COLO829 (cell line): ENCODE measurements at regions not wholly inside any gene's neighbourhood (a gene's known extent, or its start where the extent isn't known, plus 50 kb on each side); places are given as distances from the start of the nearest gene placed in this dataset.

Experiments
- DNase-seq: peaks from one replicate; pipeline ENCODE4 v3.0.0; 2012; ENCODE audit warnings: low spot score

- DNase-seq: no peak
These were observed 131.4 kb upstream of the UBASH3B start for GRCh38 chr11:122523846-122524805.

GRCh38 chr11:122521626-122522025 is 133.9 kb upstream of the UBASH3B start:
- no peak for DNase-seq

- no peak for DNase-seq
These were observed 137.8 kb upstream of the UBASH3B start for GRCh38 chr11:122517403-122518379.

DNA sequence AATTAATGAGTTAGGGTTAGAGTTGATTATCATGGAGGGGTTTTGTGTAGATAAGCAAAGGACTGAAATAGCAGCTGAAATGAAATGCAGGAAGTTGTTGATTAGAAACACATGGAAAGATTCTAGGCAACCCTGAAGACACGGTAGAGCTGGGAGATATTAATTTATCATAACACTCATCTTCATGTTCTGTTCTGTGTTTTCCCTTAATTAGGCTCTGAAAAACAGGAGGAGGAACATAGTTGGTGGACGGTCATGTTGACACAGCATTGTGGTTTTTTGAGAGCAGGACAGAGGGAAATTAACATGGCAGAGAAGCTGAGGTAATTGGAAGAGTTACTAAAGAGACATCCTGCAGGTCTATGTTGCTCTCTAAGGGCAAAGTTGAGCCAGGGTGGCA is 138.8 kb upstream of the UBASH3B start:
- no peak for DNase-seq

DNA sequence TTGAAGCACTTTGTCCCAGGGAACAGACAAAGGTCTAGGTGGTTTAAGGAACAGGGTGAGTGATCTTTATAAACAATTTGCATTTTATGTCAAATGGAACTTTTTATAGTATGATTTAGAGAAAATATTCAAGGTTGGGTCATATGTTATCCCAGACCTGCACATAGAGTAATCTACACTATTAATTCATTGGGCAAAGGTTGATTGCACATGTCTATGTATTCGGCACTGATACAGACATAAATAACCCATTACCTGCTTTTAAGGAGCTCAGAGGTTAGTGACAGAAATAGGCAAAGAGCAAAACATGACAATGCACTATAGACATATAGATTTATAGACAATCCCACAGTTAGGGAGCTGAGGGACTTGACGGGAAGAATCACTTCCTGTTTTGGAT is 141.5 kb upstream of the UBASH3B start:
- DNase-seq: no peak

DNA sequence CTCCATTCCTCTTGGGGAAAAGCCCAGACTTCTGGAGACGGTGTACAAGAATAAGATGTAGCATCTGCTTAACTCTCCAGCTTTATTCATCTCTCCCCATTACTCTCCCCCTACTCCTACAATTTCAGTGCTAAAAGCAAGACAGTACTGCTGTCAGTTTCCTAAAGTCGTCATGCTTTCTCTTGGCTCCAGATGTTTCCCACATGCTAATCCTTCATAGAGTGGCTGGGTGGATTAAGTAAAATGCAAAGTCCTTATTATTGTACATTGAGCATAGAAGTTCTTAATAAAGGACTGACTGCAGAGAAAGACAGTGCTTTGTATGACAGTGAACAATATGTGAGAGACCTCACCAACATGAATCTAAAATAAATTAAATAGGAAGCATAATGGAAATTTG is 142.2 kb upstream of the UBASH3B start:
- no peak for DNase-seq

- no peak for DNase-seq
These were observed 142.8 kb upstream of the UBASH3B start for GRCh38 chr11:122512688-122513087.

- no peak for DNase-seq
These were observed 145.6 kb upstream of the UBASH3B start for GRCh38 chr11:122509899-122510298.

- no peak for DNase-seq
These were observed 146.4 kb upstream of the UBASH3B start for GRCh38 chr11:122509091-122509490.

DNA sequence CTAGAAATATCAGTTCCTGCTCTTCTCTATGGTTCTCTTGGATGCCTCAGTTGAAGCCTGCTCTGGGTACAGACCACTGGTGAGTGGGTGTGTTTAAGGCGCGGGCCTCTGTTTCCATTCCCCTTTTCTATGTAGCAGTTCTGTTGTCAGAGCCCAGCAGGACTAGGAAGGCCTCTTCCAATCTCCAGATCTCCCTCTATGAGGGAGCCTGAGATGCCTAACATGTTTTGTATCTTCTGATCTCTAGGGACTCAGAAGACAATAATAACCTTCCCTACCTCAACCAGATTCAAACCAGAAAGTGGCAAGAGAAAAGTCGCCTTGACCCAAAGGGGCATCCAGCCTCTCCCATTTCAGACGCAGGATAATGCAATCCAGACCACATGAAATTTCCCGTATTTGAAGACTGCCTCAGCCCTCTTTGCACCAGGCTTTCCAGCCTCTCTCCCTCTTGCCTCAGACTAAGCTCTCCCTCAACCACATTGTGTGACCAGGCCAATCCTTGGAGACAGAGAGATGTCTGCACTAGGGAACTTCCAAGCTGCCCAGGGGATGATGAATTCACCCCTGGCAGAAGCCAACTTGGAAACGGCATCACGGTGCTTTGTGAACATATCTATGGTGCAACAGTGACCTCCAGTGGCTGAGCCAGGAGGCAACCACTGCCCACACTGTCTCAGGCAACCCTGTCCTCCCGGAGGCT is 150.1 kb upstream of the UBASH3B start:
- peak; percentile 71 for DNase-seq

GRCh38 chr11:122494221-122494620 is 161.3 kb upstream of the UBASH3B start:
- DNase-seq: peak; percentile 18

GRCh38 chr11:122491509-122491908 is 164.0 kb upstream of the UBASH3B start:
- no peak for DNase-seq

DNA sequence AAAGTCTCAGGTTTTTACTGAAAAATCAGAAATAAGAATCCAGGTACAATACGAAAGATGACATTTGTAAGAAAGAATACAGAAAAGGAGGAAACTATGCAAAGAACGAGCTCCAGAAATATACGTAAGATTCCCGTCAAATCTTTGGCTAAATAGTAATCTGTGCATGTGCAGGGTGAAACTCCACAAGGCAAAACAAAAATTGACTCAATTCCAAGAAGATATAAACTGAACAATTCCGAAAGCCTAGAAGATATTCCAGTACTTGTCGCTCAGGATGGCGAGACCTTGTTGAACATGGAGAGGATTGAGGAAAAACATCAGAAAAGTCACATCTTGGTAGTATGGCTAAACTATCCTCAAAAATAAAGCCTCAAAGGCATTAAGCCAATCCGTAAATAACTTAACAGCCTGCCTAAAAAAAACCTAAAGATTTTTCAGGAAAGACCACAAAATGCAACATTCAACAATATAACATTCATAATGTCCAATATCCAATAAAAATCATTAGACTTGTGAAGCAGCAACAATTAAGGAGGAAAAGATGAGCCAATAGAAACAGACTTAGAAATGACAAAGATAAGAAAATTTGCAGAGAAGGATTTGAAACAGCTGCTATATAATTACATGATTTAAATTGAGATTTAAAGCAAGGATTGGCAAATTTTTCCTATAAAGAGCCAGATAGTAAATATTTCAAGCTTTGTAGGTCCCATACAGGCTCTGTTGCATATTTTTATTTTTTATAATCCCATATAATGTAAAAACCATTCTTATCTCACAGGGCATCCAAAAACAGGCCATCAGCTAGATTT is 166.4 kb upstream of the UBASH3B start:
- DNase-seq: no peak

- no peak for DNase-seq
These were observed 167.9 kb upstream of the UBASH3B start for GRCh38 chr11:122487669-122488068.

GRCh38 chr11:122486793-122487495 is 168.6 kb upstream of the UBASH3B start:
- DNase-seq: no peak

GRCh38 chr11:122478986-122479385 is 176.5 kb upstream of the UBASH3B start:
- no peak for DNase-seq

- no peak for DNase-seq
These were observed 186.6 kb upstream of the UBASH3B start for GRCh38 chr11:122468965-122469364.

DNA sequence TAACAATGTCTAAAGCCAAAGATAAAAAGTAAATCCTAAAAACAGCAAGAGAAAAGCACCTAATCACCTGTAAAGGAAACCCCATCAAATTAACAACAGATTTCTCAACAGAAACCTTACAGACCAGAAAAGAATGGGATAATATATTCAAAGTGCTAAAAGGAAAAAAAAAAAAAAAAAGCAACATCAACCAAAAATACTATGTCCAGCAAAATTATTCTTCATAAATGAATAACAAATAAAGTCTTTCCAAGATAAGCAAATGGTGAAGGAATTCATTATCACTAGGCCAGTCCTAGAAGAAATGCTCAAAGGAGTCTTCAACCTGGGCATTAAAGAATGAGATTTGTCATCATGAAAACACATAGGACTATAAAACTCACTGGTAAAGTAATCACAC is 192.0 kb upstream of the UBASH3B start:
- DNase-seq: no peak

DNA sequence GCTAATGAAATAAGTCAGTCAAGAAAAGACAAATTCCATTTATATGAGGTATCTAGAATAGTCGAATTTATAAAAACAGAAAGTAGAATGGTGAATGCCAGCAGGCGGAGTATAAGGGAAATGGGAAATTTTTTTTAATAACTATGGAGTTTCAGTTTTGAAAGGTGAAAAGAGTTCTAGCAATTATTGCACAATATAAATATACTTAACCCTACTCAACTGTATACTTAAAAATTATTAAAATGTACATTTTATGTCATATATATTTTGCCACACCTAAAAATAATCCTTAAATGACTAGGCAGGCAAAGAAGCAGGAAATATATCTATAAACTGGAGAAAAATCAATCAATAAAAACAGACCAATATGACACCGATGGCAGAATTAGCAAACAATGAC is 196.5 kb upstream of the UBASH3B start:
- no peak for DNase-seq

GRCh38 chr11:122453586-122453985 is 201.9 kb upstream of the UBASH3B start:
- no peak for DNase-seq

DNA sequence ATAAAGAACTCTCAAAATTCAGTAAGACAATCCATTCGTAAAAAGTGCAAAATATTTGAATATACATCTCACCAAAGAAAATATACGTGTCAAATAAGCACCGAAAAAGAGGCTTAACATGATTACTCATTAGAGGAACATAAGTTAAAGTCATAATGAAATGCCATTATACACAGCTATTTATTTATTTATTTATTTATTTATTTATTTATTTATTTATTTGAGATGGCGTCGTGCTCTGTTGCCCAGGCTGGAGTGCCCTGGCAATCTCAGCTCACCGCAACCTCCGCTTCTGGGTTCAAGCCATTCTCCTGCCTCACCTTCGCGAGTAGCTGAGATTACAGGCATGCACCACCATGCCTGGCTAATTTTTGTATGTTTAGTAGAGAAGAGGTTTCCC is 203.6 kb upstream of the UBASH3B start:
- no peak for DNase-seq
